ENCODE measurements at regions not wholly inside any gene's neighbourhood (a gene's known extent, or its start where the extent isn't known, plus 50 kb on each side); places are given as distances from the start of the nearest gene placed in this dataset.

DNA sequence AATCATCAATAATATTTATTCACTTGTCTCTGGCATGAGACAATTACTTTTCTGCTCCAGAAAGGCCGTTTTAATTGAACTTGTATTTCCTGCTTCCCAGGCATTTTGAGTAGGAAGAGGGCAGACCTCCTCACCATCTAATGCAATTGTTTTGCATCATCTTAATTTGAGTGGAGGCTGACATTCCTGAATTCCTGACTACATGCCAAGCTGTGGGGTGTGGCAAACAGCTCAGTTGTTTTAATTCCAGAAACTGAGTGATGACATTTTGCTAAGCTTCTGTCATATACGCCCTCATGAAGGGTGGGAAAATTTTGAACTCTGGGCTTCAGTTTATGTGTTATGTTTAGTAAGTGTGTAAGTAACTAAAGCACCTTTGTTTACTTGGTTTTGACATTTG is 125.4 kb upstream of the USP25 start:
- Mint-ChIP-seq H3K27me3 (ENCODE audit: unreplicated experiment) (no peaks in the 10 kb centered on the region), H3K9me3 (ENCODE audit: low read depth, unreplicated experiment) (no peaks in the 10 kb centered on the region), H3K4me3 (ENCODE audit: low read depth, unreplicated experiment) (no peak overlapping the region), H3K36me3 (ENCODE audit: insufficient read depth, unreplicated experiment) (peaks cover 4% of the 10 kb centered on the region), H3K4me1 (ENCODE audit: low read depth, unreplicated experiment) (peaks cover 12% of the 10 kb centered on the region), H3K27ac (ENCODE audit: unreplicated experiment) (peak overlapping the region; percentile 56)
- intact Hi-C loops (cut with micrococcal nuclease; ENCODE audit: unreplicated experiment), result no loop called here
- BruUV-seq (replicated peaks), result no TSS peak
- peak; percentile 41 for DNase-seq
- TF ChIP-seq, protein P1, sequence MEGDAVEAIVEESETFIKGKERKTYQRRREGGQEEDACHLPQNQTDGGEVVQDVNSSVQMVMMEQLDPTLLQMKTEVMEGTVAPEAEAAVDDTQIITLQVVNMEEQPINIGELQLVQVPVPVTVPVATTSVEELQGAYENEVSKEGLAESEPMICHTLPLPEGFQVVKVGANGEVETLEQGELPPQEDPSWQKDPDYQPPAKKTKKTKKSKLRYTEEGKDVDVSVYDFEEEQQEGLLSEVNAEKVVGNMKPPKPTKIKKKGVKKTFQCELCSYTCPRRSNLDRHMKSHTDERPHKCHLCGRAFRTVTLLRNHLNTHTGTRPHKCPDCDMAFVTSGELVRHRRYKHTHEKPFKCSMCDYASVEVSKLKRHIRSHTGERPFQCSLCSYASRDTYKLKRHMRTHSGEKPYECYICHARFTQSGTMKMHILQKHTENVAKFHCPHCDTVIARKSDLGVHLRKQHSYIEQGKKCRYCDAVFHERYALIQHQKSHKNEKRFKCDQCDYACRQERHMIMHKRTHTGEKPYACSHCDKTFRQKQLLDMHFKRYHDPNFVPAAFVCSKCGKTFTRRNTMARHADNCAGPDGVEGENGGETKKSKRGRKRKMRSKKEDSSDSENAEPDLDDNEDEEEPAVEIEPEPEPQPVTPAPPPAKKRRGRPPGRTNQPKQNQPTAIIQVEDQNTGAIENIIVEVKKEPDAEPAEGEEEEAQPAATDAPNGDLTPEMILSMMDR (IDR thresholded peaks at IDR 0.05; ENCODE audit: unreplicated experiment), result no peak
- CTCF ChIA-PET, result no interaction called here

DNA sequence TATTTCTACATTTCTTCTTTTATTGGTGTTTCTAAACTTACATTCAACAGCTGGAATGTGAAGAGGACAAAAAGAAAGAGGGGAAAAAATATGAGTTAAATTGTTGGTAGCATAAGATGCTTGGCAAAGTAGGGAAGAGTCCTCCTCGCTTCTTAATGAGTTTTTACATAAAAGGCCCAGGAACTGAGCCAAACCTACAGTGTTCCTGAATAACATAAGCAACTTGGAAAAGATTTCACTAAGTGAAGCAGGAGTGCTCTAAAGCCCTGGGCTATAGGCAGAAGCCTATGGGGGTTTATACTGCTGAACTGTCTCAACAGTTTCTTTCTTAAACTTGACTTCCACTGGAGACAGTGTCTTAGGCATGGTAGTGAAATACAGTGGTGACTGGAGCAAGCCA is 115.0 kb upstream of the USP25 start:
- H3K27ac Mint-ChIP-seq (ENCODE audit: unreplicated experiment), result no peak overlapping the region
- intact Hi-C loops (cut with micrococcal nuclease; ENCODE audit: unreplicated experiment), result loop anchor here (10.0 kb wide), 2 partner anchors 120 to 210 kb away; no protein-coding TSS in a partner anchor
- TF ChIP-seq, protein P1 (IDR thresholded peaks at IDR 0.05; ENCODE audit: unreplicated experiment), result no peak
- DNase-seq, result no peak
- no peaks in the 10 kb centered on the region for H3K4me1 Mint-ChIP-seq (ENCODE audit: low read depth, unreplicated experiment)
- no TSS peak for BruUV-seq (replicated peaks)
- CTCF ChIA-PET, result no interaction called here
- no peaks in the 10 kb centered on the region for H3K9me3 Mint-ChIP-seq (ENCODE audit: low read depth, unreplicated experiment)
- no peaks in the 10 kb centered on the region for H3K36me3 Mint-ChIP-seq (ENCODE audit: insufficient read depth, unreplicated experiment)
- no peaks in the 10 kb centered on the region for H3K27me3 Mint-ChIP-seq (ENCODE audit: unreplicated experiment)
- H3K4me3 Mint-ChIP-seq (ENCODE audit: low read depth, unreplicated experiment), result no peak overlapping the region

DNA sequence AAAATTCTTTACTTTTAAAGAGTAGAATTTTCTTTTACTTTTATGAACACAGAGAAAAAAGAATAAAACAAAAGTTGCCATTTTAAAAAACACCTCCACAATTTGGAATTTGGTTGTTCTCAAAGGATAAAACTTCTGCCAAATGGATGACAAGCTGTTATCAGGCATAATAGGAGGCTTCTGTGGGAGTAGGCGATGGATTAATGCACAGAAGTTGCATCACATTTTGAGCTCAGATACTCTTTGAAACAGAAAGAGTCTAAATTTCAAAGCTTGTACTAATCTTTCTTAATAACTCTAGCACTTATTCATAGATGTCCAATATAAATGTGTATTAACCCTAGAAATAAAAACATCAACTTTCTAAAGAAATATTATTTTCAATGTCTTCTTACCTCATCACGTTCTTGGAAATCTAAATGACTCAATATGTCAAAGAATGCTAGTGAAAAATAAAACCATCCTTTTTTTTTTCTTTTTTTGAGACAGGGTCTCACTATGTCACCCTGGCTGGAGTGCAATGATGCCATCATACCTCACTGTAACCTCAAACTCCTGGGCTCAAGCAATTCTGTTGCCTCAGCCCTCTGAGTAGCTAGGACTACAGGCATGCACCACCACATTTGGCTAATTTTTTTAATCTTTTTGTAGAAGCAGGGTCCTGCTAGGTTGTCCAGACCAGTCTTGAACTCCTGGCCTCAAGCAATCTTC is 112.8 kb upstream of the USP25 start:
- H3K9me3 Mint-ChIP-seq (ENCODE audit: low read depth, unreplicated experiment), result no peaks in the 10 kb centered on the region
- no peaks in the 10 kb centered on the region for H3K27me3 Mint-ChIP-seq (ENCODE audit: unreplicated experiment)
- no peaks in the 10 kb centered on the region for H3K36me3 Mint-ChIP-seq (ENCODE audit: insufficient read depth, unreplicated experiment)
- TF ChIP-seq, protein P1 (IDR thresholded peaks at IDR 0.05; ENCODE audit: unreplicated experiment), result no peak
- intact Hi-C loops (cut with micrococcal nuclease; ENCODE audit: unreplicated experiment), result loop anchor here (10.0 kb wide), 2 partner anchors 118 to 208 kb away; no protein-coding TSS in a partner anchor
- DNase-seq, result no peak
- BruUV-seq (replicated peaks), result no TSS peak
- H3K4me3 Mint-ChIP-seq (ENCODE audit: low read depth, unreplicated experiment), result no peak overlapping the region
- no peak overlapping the region for H3K27ac Mint-ChIP-seq (ENCODE audit: unreplicated experiment)
- H3K4me1 Mint-ChIP-seq (ENCODE audit: low read depth, unreplicated experiment), result no peaks in the 10 kb centered on the region
- CTCF ChIA-PET, result no interaction called here

DNA sequence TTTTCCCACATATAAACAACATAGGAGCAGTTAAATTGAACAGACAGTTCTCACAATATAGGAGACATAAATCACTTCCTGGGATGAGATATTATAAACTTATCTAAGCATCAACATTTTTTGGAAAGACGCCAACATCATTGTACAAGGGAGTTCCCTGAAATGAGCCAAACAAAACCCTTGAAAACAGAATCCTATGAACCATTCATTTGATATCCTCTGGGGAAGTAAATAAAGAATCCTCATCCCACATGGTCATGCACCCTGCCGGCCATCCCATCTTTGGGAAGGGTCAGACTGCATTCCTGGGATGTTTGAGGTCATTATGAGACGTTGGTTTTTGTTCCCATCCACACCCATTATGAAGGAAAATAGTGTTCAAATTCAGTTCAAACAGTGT is 111.8 kb upstream of the USP25 start:
- TF ChIP-seq, protein P1 (IDR thresholded peaks at IDR 0.05; ENCODE audit: unreplicated experiment), result no peak
- BruUV-seq (replicated peaks), result no TSS peak
- no peak for DNase-seq
- H3K9me3 Mint-ChIP-seq (ENCODE audit: low read depth, unreplicated experiment), result no peaks in the 10 kb centered on the region
- H3K4me3 Mint-ChIP-seq (ENCODE audit: low read depth, unreplicated experiment), result no peak overlapping the region
- intact Hi-C loops (cut with micrococcal nuclease; ENCODE audit: unreplicated experiment), result loop anchor here (10.0 kb wide), 2 partner anchors 117 to 207 kb away; no protein-coding TSS in a partner anchor
- H3K36me3 Mint-ChIP-seq (ENCODE audit: insufficient read depth, unreplicated experiment), result no peaks in the 10 kb centered on the region
- CTCF ChIA-PET, result interaction anchor here (0.6 to 0.7 kb wide), 2 partner anchors 95 to 1053 kb away, joined by 5 to 7 read pairs; no protein-coding TSS in a partner anchor
- H3K4me1 Mint-ChIP-seq (ENCODE audit: low read depth, unreplicated experiment), result no peaks in the 10 kb centered on the region
- no peaks in the 10 kb centered on the region for H3K27me3 Mint-ChIP-seq (ENCODE audit: unreplicated experiment)
- H3K27ac Mint-ChIP-seq (ENCODE audit: unreplicated experiment), result no peak overlapping the region

Data from Calu3 (cell line).